ENCODE measurements at regions not wholly inside any gene's neighbourhood (a gene's known extent, or its start where the extent isn't known, plus 50 kb on each side); places are given as distances from the start of the nearest gene placed in this dataset.

- TF ChIP-seq POLR2AphosphoS5 (IDR thresholded peaks at IDR 0.05): no peak
- TF ChIP-seq CTCF (IDR thresholded peaks at IDR 0.05): no peak
These were observed 82.9 kb upstream of the BANK1 start for GRCh38 chr4:101707596-101707995.
